ENCODE measurements at regions not wholly inside any gene's neighbourhood (a gene's known extent, or its start where the extent isn't known, plus 50 kb on each side); places are given as distances from the start of the nearest gene placed in this dataset.

GRCh38 chr13:83620530-83621220 is 261.6 kb downstream of the SLITRK1 start:
- no peak for DNase-seq
- Histone ChIP-seq H3K27ac (ENCODE audit: low read length) (no peak overlapping the region), H3K36me3 (ENCODE audit: control insufficient read depth, insufficient read depth, low read length) (no peaks in the 10 kb centered on the region), H3K4me1 (ENCODE audit: control insufficient read depth, insufficient read depth, low read length) (no peaks in the 10 kb centered on the region), H3K27me3 (ENCODE audit: control insufficient read depth, insufficient read depth, low read length) (no peaks in the 10 kb centered on the region), H3K9me3 (ENCODE audit: control insufficient read depth, low read depth, low read length) (peaks cover 4% of the 10 kb centered on the region), H3K4me3 (ENCODE audit: low read length) (no peak overlapping the region)

- Histone ChIP-seq H3K4me1 (ENCODE audit: control insufficient read depth, insufficient read depth, low read length) (no peaks in the 10 kb centered on the region), H3K9me3 (ENCODE audit: control insufficient read depth, low read depth, low read length) (peaks cover 4% of the 10 kb centered on the region), H3K36me3 (ENCODE audit: control insufficient read depth, insufficient read depth, low read length) (no peaks in the 10 kb centered on the region), H3K4me3 (ENCODE audit: low read length) (no peak overlapping the region), H3K27me3 (ENCODE audit: control insufficient read depth, insufficient read depth, low read length) (no peaks in the 10 kb centered on the region), H3K27ac (ENCODE audit: low read length) (no peak overlapping the region)
- DNase-seq = no peak
These were observed 263.3 kb downstream of the SLITRK1 start for GRCh38 chr13:83618966-83619365.

GRCh38 chr13:83613524-83613923 is 268.8 kb downstream of the SLITRK1 start:
- Histone ChIP-seq H3K36me3 (ENCODE audit: control insufficient read depth, insufficient read depth, low read length) (no peaks in the 10 kb centered on the region), H3K4me1 (ENCODE audit: control insufficient read depth, insufficient read depth, low read length) (no peaks in the 10 kb centered on the region), H3K27me3 (ENCODE audit: control insufficient read depth, insufficient read depth, low read length) (no peaks in the 10 kb centered on the region), H3K4me3 (ENCODE audit: low read length) (no peak overlapping the region), H3K27ac (ENCODE audit: low read length) (no peak overlapping the region), H3K9me3 (ENCODE audit: control insufficient read depth, low read depth, low read length) (peaks cover 5% of the 10 kb centered on the region)
- 100% methylated on average over 1 of the region's 16 CpGs for WGBS (ENCODE audit: insufficient coverage, low lambda C conversion rate)
- DNase-seq = no peak

- no CpG with 5 or more reads among the region's 1 CpG for WGBS (ENCODE audit: insufficient coverage, low lambda C conversion rate)
- Histone ChIP-seq H3K27me3 (ENCODE audit: control insufficient read depth, insufficient read depth, low read length) (no peaks in the 10 kb centered on the region), H3K4me1 (ENCODE audit: control insufficient read depth, insufficient read depth, low read length) (no peaks in the 10 kb centered on the region), H3K4me3 (ENCODE audit: low read length) (no peak overlapping the region), H3K36me3 (ENCODE audit: control insufficient read depth, insufficient read depth, low read length) (no peaks in the 10 kb centered on the region), H3K27ac (ENCODE audit: low read length) (no peak overlapping the region), H3K9me3 (ENCODE audit: control insufficient read depth, low read depth, low read length) (peaks cover 2% of the 10 kb centered on the region)
- no peak for DNase-seq
These were observed 280.7 kb downstream of the SLITRK1 start for GRCh38 chr13:83601539-83601938.

GRCh38 chr13:83592095-83592494 is 290.2 kb downstream of the SLITRK1 start:
- DNase-seq = no peak
- Histone ChIP-seq H3K27ac (ENCODE audit: low read length) (no peak overlapping the region), H3K27me3 (ENCODE audit: control insufficient read depth, insufficient read depth, low read length) (no peaks in the 10 kb centered on the region), H3K9me3 (ENCODE audit: control insufficient read depth, low read depth, low read length) (peaks cover under 1% of the 10 kb centered on the region), H3K36me3 (ENCODE audit: control insufficient read depth, insufficient read depth, low read length) (no peaks in the 10 kb centered on the region), H3K4me1 (ENCODE audit: control insufficient read depth, insufficient read depth, low read length) (no peaks in the 10 kb centered on the region), H3K4me3 (ENCODE audit: low read length) (no peak overlapping the region)

- WGBS (ENCODE audit: insufficient coverage, low lambda C conversion rate) = 100% methylated on average over 1 of the region's 1 CpG
- H3K27ac ChIP-seq (ENCODE audit: low read length) = no peak overlapping the region
- no peak for DNase-seq
- H3K4me1 ChIP-seq (ENCODE audit: control insufficient read depth, insufficient read depth, low read length) = no peaks in the 10 kb centered on the region
- H3K36me3 ChIP-seq (ENCODE audit: control insufficient read depth, insufficient read depth, low read length) = no peaks in the 10 kb centered on the region
- H3K27me3 ChIP-seq (ENCODE audit: control insufficient read depth, insufficient read depth, low read length) = no peaks in the 10 kb centered on the region
- H3K9me3 ChIP-seq (ENCODE audit: control insufficient read depth, low read depth, low read length) = no peaks in the 10 kb centered on the region
- H3K4me3 ChIP-seq (ENCODE audit: low read length) = no peak overlapping the region
These were observed 292.5 kb downstream of the SLITRK1 start for GRCh38 chr13:83589814-83590213.

GRCh38 chr13:83577183-83577582 is 305.1 kb downstream of the SLITRK1 start:
- Histone ChIP-seq H3K27me3 (ENCODE audit: control insufficient read depth, insufficient read depth, low read length) (no peaks in the 10 kb centered on the region), H3K9me3 (ENCODE audit: control insufficient read depth, low read depth, low read length) (peaks cover 2% of the 10 kb centered on the region), H3K36me3 (ENCODE audit: control insufficient read depth, insufficient read depth, low read length) (no peaks in the 10 kb centered on the region), H3K4me3 (ENCODE audit: low read length) (no peak overlapping the region), H3K27ac (ENCODE audit: low read length) (no peak overlapping the region), H3K4me1 (ENCODE audit: control insufficient read depth, insufficient read depth, low read length) (no peaks in the 10 kb centered on the region)
- WGBS (ENCODE audit: insufficient coverage, low lambda C conversion rate) = 100% methylated on average over 2 of the region's 2 CpGs
- no peak for DNase-seq

GRCh38 chr13:83568019-83568418 is 314.3 kb downstream of the SLITRK1 start:
- Histone ChIP-seq H3K4me3 (ENCODE audit: low read length) (no peak overlapping the region), H3K36me3 (ENCODE audit: control insufficient read depth, insufficient read depth, low read length) (no peaks in the 10 kb centered on the region), H3K4me1 (ENCODE audit: control insufficient read depth, insufficient read depth, low read length) (no peaks in the 10 kb centered on the region), H3K9me3 (ENCODE audit: control insufficient read depth, low read depth, low read length) (no peaks in the 10 kb centered on the region), H3K27me3 (ENCODE audit: control insufficient read depth, insufficient read depth, low read length) (no peaks in the 10 kb centered on the region), H3K27ac (ENCODE audit: low read length) (no peak overlapping the region)
- no peak for DNase-seq
- 40% methylated on average over 1 of the region's 3 CpGs for WGBS (ENCODE audit: insufficient coverage, low lambda C conversion rate)

- H3K9me3 ChIP-seq (ENCODE audit: control insufficient read depth, low read depth, low read length) = no peaks in the 10 kb centered on the region
- H3K4me3 ChIP-seq (ENCODE audit: low read length) = no peak overlapping the region
- H3K36me3 ChIP-seq (ENCODE audit: control insufficient read depth, insufficient read depth, low read length) = no peaks in the 10 kb centered on the region
- H3K27ac ChIP-seq (ENCODE audit: low read length) = no peak overlapping the region
- WGBS (ENCODE audit: insufficient coverage, low lambda C conversion rate) = 80% methylated on average over 1 of the region's 5 CpGs
- H3K4me1 ChIP-seq (ENCODE audit: control insufficient read depth, insufficient read depth, low read length) = no peaks in the 10 kb centered on the region
- no peaks in the 10 kb centered on the region for H3K27me3 ChIP-seq (ENCODE audit: control insufficient read depth, insufficient read depth, low read length)
- no peak for DNase-seq
These were observed 318.8 kb downstream of the SLITRK1 start for GRCh38 chr13:83563499-83563898.

- H3K9me3 ChIP-seq (ENCODE audit: control insufficient read depth, low read depth, low read length) = no peaks in the 10 kb centered on the region
- DNase-seq = no peak
- no peaks in the 10 kb centered on the region for H3K36me3 ChIP-seq (ENCODE audit: control insufficient read depth, insufficient read depth, low read length)
- no peak overlapping the region for H3K4me3 ChIP-seq (ENCODE audit: low read length)
- H3K27me3 ChIP-seq (ENCODE audit: control insufficient read depth, insufficient read depth, low read length) = no peaks in the 10 kb centered on the region
- 93% methylated on average over 2 of the region's 2 CpGs for WGBS (ENCODE audit: insufficient coverage, low lambda C conversion rate)
- no peaks in the 10 kb centered on the region for H3K4me1 ChIP-seq (ENCODE audit: control insufficient read depth, insufficient read depth, low read length)
- H3K27ac ChIP-seq (ENCODE audit: low read length) = no peak overlapping the region
These were observed 324.4 kb downstream of the SLITRK1 start for GRCh38 chr13:83557845-83558244.

GRCh38 chr13:83549671-83550070 is 332.6 kb downstream of the SLITRK1 start:
- no CpG with 5 or more reads among the region's 1 CpG for WGBS (ENCODE audit: insufficient coverage, low lambda C conversion rate)
- Histone ChIP-seq H3K4me1 (ENCODE audit: control insufficient read depth, insufficient read depth, low read length) (no peaks in the 10 kb centered on the region), H3K4me3 (ENCODE audit: low read length) (no peak overlapping the region), H3K27ac (ENCODE audit: low read length) (no peak overlapping the region), H3K9me3 (ENCODE audit: control insufficient read depth, low read depth, low read length) (peaks cover 2% of the 10 kb centered on the region), H3K36me3 (ENCODE audit: control insufficient read depth, insufficient read depth, low read length) (no peaks in the 10 kb centered on the region), H3K27me3 (ENCODE audit: control insufficient read depth, insufficient read depth, low read length) (no peaks in the 10 kb centered on the region)
- DNase-seq = no peak
